GM18861 (cell line): ENCODE measurements at regions not wholly inside any gene's neighbourhood (a gene's known extent, or its start where the extent isn't known, plus 50 kb on each side); places are given as distances from the start of the nearest gene placed in this dataset.
"Not testable (repeated sequence)": the region's sequence is repeated elsewhere in the genome, so short reads cannot be mapped to it uniquely, and the experiment has no call there.

ENCODE experiments used
- ATAC-seq: cut with Tn5 transposase; IDR thresholded peaks from one replicate; pipeline ENCODE4 v1.9.1; 2021; ENCODE audit not compliant: unreplicated experiment

- no peak for ATAC-seq
These were observed 323.6 kb upstream of the PRR16 start for GRCh38 chr5:120140501-120140900.

- ATAC-seq = no peak
These were observed 323.0 kb upstream of the PRR16 start for GRCh38 chr5:120141076-120141475.

- no peak for ATAC-seq
These were observed 317.3 kb upstream of the PRR16 start for GRCh38 chr5:120146787-120147186.

GRCh38 chr5:120147911-120148310 is 316.2 kb upstream of the PRR16 start:
- not testable (repeated sequence) for ATAC-seq

- no peak for ATAC-seq
These were observed 313.3 kb upstream of the PRR16 start for GRCh38 chr5:120150770-120151169.

- no peak for ATAC-seq
These were observed 312.9 kb upstream of the PRR16 start for GRCh38 chr5:120151181-120151580.

GRCh38 chr5:120151825-120152224 is 312.3 kb upstream of the PRR16 start:
- ATAC-seq = no peak

GRCh38 chr5:120152472-120152871 is 311.6 kb upstream of the PRR16 start:
- no peak for ATAC-seq

GRCh38 chr5:120152931-120153330 is 311.2 kb upstream of the PRR16 start:
- ATAC-seq = no peak

GRCh38 chr5:120153551-120153950 is 310.5 kb upstream of the PRR16 start:
- ATAC-seq = no peak

GRCh38 chr5:120155873-120156272 is 308.2 kb upstream of the PRR16 start:
- ATAC-seq = no peak

GRCh38 chr5:120158211-120158610 is 305.9 kb upstream of the PRR16 start:
- no peak for ATAC-seq

- no peak for ATAC-seq
These were observed 304.9 kb upstream of the PRR16 start for GRCh38 chr5:120159155-120159554.

- ATAC-seq = no peak
These were observed 303.8 kb upstream of the PRR16 start for GRCh38 chr5:120160124-120160895.

- ATAC-seq = no peak
These were observed 301.8 kb upstream of the PRR16 start for GRCh38 chr5:120162321-120162720.

- no peak for ATAC-seq
These were observed 300.1 kb upstream of the PRR16 start for GRCh38 chr5:120164037-120164436.

GRCh38 chr5:120164986-120165385 is 299.1 kb upstream of the PRR16 start:
- no peak for ATAC-seq

GRCh38 chr5:120173125-120173524 is 291.0 kb upstream of the PRR16 start:
- no peak for ATAC-seq

- ATAC-seq = no peak
These were observed 290.0 kb upstream of the PRR16 start for GRCh38 chr5:120174089-120174488.

- ATAC-seq = not testable (repeated sequence)
These were observed 282.9 kb upstream of the PRR16 start for GRCh38 chr5:120181238-120181637.

- ATAC-seq = not testable (repeated sequence)
These were observed 269.4 kb upstream of the PRR16 start for GRCh38 chr5:120194650-120195049.

GRCh38 chr5:120199559-120199958 is 264.5 kb upstream of the PRR16 start:
- ATAC-seq = no peak

GRCh38 chr5:120207129-120207528 is 257.0 kb upstream of the PRR16 start:
- no peak for ATAC-seq
